GM13977 (cell line): ENCODE measurements at regions not wholly inside any gene's neighbourhood (a gene's known extent, or its start where the extent isn't known, plus 50 kb on each side); places are given as distances from the start of the nearest gene placed in this dataset.

ENCODE experiments used
- DNase-seq: peaks from one replicate; pipeline ENCODE4 v3.0.0; 2012; ENCODE audit warnings: low spot score
- in situ Hi-C: fragments of 300-500 bp; cut with MboI; formaldehyde crosslinking; loops from one replicate; pipeline ENCODE4 v1.12.0; 2022; ENCODE audit warnings: low sequenced_read_pairs, low pct_unique_long_range_greater_than_20kb, mixed read lengths, inconsistent platforms; ENCODE audit not compliant: unreplicated experiment
- TF ChIP-seq, protein P1 (sequence below): IDR thresholded peaks from 2 replicates; pipeline ENCODE4 v1.5.1; 2012; ENCODE audit warnings: mild to moderate bottlenecking, control low read depth; ENCODE audit not compliant: insufficient read depth; ENCODE audit errors: extremely low read depth, missing control alignments

- in situ Hi-C loops, result no loop called here
- DNase-seq, result no peak
- TF ChIP-seq, protein P1, sequence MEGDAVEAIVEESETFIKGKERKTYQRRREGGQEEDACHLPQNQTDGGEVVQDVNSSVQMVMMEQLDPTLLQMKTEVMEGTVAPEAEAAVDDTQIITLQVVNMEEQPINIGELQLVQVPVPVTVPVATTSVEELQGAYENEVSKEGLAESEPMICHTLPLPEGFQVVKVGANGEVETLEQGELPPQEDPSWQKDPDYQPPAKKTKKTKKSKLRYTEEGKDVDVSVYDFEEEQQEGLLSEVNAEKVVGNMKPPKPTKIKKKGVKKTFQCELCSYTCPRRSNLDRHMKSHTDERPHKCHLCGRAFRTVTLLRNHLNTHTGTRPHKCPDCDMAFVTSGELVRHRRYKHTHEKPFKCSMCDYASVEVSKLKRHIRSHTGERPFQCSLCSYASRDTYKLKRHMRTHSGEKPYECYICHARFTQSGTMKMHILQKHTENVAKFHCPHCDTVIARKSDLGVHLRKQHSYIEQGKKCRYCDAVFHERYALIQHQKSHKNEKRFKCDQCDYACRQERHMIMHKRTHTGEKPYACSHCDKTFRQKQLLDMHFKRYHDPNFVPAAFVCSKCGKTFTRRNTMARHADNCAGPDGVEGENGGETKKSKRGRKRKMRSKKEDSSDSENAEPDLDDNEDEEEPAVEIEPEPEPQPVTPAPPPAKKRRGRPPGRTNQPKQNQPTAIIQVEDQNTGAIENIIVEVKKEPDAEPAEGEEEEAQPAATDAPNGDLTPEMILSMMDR, result no peak
Measured at GRCh38 chr11:11125618-11126017, 227.4 kb downstream of the CSNK2A3 start.

DNA sequence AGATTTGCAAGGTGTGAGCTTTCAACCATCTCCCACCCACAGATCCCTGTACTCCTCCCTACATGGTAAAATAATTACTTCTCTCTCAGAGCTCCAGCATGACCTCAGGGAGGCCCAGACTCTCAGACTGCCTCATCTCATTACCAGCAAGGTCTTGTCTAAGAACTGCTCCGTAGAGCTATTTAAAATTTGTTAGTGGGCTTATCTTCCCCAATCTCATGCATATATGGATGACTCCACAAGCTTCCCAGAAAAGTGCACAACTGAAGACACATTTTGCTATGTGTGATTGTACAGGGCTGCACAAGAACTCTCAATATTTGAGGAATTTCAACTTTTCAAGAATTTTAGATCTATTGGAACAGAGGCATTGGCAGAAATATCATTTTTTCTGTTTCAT is 230.3 kb downstream of the CSNK2A3 start:
- in situ Hi-C loops, result no loop called here
- DNase-seq, result no peak
- TF ChIP-seq, protein P1, result no peak

DNA sequence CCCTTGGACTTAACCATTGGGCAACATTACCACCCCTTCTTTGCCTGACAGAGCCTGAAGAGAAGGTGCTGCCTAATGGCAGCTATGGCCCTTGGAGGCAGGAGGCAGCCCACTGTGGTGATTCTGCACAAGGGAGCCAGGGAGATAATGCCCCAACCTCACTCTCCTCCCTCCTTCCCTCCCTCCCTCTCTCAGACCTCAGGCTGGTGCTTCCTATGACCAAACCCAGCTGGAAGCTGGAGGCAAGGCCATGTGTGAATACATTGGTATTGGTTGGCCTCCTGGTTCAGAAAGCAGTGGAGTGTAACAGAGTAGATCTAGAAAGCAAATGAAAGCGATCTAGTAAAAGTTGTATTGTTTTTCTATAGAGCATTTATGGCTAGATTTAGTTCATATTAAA is 233.1 kb downstream of the CSNK2A3 start:
- no peak for DNase-seq
- in situ Hi-C loops, result no loop called here
- TF ChIP-seq, protein P1, result no peak

DNA sequence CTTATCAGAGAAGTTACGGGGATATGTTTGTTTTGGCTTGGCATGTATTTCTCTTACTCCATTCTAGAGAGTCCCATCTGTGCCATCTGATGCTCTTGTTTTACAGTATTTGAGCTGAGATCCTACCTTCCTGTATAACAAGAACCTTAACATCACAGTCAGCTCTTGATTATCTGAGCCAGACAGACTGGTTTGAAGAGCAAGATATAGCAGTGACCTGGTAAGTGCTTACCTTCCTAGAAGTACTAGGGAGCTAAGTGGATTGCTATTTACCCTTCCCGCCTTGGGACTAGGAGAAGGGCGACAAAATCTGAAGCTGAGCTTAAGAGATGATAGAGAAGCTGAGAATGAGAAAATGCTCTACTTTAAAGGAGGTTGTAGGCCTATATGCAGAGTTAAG is 235.3 kb downstream of the CSNK2A3 start:
- TF ChIP-seq, protein P1, result no peak
- no peak for DNase-seq
- in situ Hi-C loops, result no loop called here

DNA sequence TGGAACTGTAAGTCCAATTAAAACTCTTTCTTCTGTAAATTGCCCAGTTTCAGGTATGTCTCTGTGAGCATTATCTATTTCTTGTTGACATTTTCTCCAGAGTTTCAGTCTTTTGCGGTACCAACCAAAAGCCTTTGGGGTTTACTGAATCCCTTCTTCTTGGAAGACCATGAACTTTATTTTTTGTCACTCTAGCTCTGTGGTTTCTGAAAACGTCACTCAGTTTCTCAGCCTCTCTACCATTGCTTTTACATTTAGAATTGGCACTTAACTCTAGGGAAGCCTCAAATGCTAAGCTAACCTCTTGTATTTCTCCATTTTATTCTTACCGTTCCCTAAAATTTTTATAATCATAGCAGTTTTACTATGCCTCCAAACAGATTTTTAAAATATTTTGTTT is 237.6 kb downstream of the CSNK2A3 start:
- TF ChIP-seq, protein P1, result no peak
- no peak for DNase-seq
- in situ Hi-C loops, result no loop called here

DNA sequence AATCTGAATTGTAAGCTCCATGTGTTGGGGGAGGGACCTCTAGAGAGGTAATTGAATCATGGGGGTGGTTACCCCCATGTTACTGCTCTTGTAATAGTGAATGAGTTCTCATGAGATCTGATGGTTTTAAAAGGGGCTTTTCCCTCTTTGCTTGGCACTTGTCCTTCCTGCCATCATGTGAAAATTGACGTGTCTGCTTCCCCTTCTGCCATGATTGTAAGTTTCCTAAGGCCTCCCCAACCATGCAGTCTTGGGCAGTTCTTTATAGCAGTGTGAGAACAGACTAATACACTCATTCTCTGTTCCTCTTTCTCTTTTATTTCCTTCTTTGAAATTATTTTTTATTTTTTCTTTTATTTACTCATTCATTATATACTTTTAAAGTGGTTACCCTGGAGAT is 239.4 kb downstream of the CSNK2A3 start:
- no peak for DNase-seq
- in situ Hi-C loops, result no loop called here
- TF ChIP-seq, protein P1, result no peak

DNA sequence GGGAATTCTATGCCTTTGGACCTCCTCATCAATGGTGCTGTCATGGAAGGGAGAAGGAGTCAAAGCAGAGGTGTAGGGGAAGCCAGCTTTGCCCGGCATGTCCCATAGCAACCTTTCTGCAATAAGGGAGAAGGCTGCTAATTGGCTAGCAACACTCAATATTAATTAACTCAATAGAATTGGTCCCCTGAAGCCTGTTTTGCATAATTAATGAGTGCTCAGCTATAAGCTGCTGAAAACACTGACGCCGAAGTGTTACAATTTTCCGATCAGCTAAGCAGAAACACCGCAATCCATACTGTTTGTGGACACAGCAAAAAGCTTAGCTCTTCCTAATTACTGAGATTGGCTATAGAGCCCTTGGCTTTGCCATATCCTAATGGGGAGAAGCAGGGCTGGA is 245.0 kb downstream of the CSNK2A3 start:
- DNase-seq, result no peak
- TF ChIP-seq, protein P1, result no peak
- in situ Hi-C loops, result no loop called here
